OCI-M2 (cell line): ENCODE measurements at regions not wholly inside any gene's neighbourhood (a gene's known extent, or its start where the extent isn't known, plus 50 kb on each side); places are given as distances from the start of the nearest gene placed in this dataset.
"Not testable (repeated sequence)": the region's sequence is repeated elsewhere in the genome, so short reads cannot be mapped to it uniquely, and the experiment has no call there.

Experiments used
- DNase-seq: peaks from one replicate; lab custom pipeline; 2025; ENCODE audit not compliant: unreplicated experiment; lab: John Stamatoyannopoulos, UW

DNA sequence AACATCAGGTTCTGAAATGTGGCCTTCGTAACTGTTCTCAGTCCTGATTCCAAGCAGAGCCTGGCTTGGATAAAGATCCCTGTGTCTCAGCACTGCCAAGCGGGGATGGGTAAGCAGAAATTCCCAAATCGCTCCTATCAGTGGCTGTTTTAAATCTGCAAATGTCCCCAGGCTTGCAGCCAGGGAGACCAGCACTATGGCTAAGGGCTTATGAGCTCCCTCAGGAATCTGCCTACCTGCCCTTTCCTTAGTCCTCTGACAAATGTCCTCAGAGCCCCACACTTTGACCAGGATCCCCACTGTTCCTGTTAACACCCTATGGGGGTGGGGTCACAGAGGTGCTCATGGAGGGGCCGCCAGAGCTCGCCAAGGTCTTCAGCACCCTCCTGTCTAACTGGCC lies 1062.8 kb downstream of the UQCRFS1 start:
- no peak for DNase-seq

DNA sequence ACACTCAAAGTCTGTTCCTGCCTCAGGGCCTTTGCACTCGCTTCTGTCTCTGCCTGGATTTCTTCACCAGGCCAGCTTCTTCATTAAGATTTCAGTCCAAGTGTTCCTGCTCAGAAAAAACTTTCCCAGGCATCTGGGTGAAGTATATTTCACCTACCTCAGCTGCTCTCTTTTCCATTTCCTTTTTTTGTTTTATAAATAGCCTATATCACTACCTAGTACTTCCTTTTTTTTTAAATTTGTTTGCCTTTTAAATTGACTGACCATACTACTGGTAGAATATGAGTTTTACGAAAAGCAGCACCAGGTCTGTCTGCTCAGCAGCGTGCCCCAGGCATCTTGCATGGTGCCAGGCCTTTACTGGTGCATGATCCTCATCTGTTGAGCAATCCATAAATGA lies 1064.4 kb downstream of the UQCRFS1 start:
- DNase-seq = no peak

DNA sequence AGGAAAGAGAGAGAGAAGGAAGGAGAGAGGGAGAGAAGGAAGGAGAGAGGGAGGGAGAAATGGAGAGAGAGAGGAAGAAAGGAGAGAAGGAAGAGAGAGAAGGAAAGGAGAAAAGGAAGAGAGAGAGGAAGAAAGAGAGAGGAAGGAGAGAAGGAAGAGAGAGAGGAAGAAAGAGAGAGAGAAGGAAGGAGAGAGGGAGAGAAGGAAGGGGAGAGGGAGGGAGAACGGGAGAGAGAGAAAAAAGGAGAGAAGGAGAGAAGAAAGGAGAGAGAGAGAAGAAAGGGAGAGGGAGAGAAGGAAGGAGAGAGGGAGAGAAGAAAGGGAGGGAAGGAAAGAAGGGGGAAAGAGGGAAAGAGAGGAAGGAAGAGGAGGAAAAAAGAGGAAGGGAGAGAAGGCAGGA lies 1070.7 kb downstream of the UQCRFS1 start:
- DNase-seq = no peak

DNA sequence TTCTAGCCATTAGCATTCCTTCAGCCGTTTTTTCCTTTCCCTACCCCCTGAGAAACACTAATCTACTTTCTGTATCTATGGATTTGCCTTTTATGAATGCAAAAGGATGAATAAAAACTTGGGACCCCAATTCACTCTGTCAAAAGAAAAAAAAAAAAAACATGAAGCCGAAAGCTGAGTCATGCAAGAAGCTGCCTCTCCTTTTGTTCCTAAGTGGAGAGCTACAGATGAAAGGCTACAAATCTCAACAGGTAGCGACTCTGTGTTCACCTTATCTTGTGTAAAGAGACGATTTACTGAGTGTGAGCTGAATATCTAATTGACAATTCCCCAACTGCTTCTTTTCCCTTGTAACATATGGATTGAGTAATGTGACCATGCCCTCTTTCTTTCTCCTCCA lies 1072.8 kb downstream of the UQCRFS1 start:
- no peak for DNase-seq

DNA sequence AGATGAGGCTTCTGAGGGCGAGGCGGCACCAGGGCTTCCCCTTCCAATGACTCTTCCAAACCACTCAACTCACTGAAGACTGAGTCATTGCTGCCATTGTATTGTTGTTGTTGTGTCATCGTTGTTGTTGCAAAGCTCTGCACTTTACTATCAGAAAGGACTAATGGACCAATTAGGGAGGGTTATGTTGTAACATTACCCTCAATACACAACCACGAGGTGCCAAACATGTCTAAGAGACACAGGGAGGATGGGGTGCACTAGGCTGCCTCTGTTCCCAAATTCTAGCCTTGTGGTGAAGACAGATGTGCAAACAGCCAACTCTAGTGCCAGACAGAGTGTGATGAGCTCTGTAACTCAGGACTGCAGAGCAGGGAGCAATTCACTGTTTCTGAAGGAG lies 1075.2 kb downstream of the UQCRFS1 start:
- DNase-seq = no peak

DNA sequence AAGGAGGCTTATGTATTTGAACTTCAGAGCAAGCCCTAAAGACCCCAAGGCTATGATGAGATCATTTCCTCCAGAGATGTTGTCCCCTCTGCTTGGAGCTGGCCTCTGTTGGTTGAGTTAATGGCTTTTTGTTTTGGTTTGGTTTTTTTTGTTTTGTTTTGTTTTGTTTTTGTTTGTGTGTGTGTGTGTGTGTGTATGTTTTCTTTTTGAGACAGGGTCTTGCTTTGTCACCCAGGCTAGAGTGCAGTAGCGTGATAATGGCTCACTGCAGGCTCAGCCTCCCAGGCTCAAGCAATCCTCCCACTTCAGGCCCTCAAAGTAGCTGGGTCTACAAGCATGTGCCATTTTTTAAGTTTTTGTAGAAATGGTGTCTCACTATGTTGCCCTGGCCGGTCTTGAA lies 1076.2 kb downstream of the UQCRFS1 start:
- DNase-seq = no peak

DNA sequence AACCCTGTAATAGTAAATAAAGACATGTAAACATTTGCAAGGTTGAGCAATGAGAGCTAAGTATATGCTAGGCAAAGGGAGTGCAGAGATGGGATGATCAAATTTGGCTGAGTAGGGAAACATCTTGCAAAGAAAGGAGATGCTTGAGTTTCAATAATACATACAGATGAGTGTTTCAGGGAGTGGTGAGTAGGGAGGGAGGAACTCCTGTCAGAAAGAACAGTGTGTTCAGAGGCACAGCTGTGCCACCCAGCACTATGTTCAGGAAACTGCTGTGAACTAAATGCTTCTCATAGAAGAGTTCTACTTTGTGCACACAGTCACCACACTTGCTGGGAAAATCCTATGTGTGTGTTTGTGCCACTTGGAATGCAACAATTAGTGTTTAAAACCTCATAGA lies 1077.1 kb downstream of the UQCRFS1 start:
- no peak for DNase-seq

DNA sequence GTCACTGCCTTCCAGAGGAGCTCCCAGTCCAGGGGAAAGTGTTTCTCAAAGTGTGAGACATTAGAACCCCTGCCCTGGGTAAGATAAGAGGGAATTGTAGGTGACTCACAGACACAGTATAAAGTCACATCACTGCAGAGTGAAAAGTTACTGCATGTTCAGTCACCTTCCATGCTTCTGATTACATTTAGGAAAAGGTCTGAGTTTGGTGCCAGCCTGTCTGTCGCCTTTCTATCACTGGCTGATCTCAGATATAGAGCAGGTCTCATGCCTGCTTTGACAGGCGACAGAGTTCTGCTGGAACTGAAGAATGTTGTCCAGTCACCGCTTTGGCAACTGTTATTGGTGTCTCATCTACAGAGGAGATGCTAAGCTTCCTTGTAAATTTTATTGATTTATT lies 1078.6 kb downstream of the UQCRFS1 start:
- no peak for DNase-seq

DNA sequence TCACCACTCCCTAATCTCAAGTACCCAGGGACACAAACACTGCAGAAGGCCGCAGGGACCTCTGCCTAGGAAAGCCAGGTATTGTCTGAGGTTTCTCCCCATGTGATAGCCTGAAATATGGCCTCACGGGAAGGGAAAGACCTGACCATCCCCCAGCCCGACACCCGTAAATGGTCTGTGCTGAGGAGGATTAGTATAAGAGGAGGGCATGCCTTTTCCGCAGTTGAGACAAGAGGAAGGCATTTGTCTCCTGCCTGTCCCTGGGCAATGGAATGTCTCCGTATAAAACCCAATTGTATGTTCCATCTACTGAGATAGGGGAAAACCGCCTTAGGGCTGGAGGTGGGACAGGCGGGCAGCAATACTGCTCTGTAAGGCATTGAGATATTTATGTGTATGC lies 1082.1 kb downstream of the UQCRFS1 start:
- not testable (repeated sequence) for DNase-seq

DNA sequence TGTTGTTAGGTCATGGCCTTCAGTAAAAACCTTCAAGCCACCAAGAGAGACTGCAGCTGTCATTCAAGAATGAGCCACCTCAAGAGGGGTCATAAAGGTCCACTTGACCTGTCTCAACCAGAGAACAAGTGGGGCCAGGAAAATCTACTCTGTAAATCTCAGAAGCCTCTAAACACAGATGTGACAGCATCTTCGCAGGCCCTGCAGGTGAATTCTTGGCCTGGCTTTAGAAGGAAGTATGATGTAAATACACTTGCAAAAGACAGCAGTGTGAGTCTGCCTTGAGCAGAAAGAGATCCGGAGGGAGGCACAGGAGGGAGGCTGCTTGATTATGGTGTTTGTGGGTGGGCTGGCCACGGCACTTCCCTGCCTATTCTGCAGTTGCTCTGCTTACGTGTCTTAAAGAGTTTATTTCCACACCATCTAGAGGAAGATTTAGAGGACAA lies 1082.9 kb downstream of the UQCRFS1 start:
- no peak for DNase-seq

DNA sequence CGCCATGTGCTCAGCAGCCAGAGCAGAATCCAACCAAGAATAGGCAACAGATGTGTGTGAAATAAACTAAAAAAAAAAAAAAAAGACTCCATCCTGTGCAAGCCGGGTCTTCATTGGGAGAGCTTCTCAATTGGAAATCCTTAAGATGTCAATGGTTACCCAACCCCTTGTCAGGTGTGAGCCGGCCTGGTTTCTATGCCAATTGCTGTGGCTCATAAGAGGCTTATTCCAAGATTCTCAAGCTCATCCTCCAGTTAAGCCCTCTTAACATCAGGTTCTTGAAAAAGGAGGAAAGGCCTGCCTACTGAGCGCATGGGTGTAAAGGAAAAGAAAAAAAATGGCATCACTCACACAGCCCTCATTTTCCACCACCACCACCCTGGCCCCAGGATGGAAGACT lies 1084.6 kb downstream of the UQCRFS1 start:
- DNase-seq = no peak

DNA sequence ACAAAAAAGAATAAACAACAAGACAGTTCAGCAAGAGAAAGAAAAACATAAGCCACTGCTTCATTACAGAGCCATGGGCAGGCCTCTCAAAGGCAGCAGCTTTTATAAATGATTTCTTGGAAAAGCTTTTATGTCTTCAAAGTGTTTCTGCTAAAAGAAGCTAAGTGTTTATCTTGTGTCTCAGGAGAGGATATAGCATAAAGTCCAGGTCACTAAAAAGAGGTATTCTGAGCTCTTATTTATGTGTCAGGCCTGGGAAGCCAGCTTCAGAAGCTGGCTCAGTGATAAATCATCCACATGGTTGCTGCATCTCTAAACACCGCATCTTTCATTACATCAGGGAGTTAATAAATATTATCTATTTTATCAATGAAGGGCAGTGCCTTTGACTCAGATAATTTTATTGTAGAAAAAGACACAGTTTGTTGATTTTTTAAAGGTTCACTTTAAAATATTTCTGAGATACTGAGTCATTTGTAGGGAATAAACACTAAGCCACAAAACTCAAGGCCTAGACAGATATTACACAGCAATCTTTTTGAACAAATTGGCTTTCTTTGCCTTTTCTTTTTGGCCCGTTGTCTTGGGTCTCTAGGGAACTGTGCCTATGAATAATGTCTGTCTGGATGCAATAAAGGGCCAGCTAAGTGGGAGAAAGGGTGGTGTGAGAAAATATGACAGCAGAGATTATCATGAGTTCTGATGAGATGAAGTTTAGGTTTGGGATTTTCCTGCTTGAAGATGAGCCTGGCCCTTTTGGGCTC lies 1086.6 kb downstream of the UQCRFS1 start:
- no peak for DNase-seq

DNA sequence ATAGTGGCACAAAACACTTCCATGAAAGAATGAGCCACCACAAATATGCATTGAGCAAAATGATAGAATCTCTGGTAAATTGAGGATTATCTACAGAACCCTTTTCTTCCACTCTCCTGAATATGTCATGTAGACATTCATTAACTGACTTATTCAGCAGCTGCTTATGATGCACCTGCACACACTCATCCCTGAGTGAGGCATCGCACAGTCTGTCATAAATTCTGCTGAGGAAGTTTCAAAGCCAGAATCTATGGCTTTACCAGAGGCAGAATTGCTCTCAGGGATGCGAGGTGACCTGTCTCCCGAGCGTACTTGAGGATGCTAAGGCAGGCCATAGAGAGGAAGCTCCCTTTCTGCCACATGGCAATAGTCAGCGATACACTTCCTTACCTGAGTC lies 1090.2 kb downstream of the UQCRFS1 start:
- DNase-seq = no peak

DNA sequence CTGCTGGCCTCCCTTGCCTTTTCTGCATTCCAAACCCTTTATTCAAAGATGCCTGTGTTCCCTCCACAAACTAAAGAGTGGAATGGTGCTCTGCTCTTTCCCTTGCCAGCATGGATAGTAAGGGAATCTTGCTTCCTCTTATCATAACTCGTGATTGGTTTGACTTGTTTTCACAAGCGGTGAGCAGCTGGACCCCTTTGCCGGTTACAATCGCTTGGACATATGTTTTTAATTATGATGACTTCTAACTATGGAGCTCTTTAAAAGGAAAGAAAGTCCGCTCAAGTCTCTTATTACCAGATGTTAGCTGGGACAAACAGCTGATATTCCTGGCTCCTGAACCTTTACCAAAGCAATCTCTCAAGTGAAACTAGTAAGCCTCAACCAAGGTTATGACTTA lies 1094.7 kb downstream of the UQCRFS1 start:
- DNase-seq = no peak

DNA sequence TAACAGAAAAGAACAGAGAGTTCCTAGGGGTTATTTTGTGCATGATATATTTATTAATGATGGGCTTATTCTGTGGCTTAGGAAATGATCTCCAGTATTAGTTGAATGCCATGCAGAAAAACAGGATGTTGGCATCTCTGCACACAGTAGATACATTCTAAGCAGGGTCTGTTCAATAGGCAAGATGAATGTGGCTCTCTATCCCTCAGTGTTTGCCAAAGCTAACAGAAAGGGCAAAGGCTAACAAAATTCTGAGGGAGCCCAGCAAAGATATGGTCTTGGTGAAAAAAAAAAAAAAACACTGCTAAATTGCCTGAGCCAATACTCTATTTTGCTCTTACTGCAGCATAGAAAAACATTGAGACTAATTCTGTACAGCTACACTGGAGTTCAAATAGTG lies 1095.8 kb downstream of the UQCRFS1 start:
- no peak for DNase-seq

DNA sequence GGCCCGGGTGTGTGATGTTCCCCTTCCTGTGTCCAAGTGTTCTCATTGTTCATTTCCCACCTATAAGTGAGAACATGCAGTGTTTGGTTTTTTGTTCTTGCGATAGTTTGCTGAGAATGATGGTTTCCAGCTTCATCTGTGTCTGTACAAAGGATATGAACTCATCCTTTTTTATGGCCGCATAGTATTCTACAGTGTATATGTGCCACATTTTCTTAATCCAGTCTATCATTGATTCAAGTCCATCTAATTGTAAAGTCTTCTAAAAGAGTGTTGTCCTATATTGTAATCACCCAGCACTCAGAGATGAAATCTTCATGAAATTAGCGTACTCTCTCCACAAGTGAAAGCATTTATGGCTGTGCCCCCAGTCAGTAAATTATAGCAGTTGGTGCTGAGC lies 1096.6 kb downstream of the UQCRFS1 start:
- DNase-seq = not testable (repeated sequence)

DNA sequence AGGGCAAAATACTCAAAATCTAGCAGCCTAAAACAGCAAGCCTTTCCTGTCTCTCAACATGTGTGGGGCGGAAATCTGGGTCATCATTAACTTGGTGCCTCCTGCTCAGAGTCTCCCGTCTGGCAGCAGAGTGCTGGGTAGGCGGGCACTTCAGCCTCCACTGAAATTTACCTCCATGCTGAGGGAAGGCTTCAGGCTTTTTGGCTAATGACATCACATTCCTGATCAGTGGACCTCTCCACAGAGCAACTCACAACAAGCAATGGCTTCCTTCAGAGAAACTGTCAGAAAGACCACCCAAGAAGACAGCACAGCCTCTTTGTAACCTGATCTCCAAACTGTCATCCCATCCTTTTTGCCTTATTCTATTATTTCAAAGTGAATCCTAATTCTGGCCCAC lies 1109.0 kb downstream of the UQCRFS1 start:
- no peak for DNase-seq

DNA sequence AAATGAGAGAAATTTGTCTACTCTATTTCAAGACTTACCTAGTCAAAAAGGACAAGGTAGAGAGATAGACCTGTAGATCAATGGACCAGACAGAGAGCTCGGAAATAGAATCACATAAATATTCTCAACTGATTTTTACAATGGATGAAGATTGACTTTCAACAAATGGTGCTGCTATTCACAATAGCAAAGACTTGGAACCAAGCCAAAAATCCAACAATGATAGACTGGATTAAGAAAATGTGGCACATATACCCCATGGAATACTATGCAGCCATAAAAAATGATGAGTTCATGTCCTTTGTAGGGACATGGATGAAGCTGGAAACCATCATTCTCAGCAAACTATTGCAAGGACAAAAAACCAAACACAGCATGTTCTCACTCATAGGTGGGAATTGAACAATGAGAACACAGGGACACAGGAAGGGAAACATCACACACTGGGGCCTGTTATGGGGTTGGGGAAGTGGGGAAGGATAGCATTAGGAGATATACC lies 1128.2 kb downstream of the UQCRFS1 start:
- DNase-seq = not testable (repeated sequence)

DNA sequence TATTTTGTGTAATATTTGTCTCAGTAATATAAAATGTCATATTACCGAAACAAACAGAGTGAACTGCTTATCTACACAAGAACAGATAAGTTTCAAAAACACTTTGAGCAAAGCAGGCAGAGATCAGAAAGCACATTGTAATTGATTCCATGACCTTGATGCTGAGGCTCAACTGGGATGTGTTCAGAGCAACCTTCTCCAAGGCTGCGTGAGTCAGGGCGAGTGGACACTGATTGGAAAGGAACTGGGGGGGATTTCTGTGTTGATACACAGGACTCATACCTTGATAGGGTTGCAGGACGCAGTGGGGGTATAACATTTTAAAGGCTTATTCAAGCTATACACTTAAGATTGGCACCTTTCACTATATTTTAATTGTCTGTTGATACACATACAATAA lies 1136.3 kb downstream of the UQCRFS1 start:
- no peak for DNase-seq

DNA sequence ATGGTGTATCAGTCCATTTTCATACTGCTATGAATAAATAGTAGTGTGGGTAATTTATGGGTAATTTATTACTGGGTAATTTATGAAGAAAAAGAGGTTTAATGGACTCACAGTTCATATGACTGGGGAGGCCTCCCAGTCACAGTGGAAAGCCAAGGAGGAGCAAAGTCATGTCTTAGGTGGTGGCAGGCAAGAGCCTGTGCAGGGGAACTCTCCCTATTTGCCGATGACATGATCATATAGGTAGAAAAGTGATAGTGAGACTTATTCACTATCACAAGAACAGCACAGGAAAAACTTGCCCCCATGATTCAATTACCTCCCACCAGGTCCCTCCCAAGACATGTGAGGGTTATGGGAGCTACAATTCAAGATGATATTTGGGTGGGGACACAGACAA lies 1137.7 kb downstream of the UQCRFS1 start:
- no peak for DNase-seq

DNA sequence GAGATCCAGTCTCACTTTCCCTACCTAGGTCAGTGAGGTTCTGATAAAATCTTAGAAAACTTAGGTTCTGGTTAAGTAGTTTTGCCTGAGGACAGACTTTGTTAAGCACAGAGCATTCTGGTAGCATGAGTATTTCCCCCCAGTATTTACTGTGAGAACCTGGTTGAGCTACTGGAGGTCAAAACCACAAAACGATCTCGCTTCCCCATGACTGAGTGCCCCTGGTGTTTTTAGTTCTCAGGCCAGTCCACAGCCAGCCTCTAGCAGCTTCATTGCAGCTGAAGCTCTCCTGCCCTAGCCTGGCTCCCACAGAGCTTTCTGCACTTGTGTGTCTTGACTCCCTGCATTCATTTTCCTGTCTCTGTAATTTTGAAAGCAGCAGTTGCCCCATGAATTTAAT lies 1138.2 kb downstream of the UQCRFS1 start:
- DNase-seq = no peak

DNA sequence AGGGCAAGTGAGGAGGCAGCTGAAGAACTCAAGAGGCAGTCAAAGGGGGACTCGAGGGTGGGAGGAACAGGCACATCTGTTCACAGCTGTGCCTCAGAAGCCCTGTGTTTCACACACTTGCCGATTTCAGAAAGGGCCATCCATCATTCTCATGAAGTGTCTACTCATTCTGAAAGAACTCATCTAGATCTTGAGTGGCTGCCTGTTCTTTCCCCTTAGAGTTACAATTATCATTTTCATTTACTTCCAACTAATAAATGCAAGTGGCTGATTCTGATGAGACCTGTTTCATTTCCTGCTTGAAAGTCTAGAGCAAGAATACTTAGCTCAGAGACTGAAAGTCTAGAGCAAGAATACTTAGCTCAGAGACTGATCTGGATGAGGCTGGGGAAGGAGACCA lies 1145.1 kb downstream of the UQCRFS1 start:
- no peak for DNase-seq

DNA sequence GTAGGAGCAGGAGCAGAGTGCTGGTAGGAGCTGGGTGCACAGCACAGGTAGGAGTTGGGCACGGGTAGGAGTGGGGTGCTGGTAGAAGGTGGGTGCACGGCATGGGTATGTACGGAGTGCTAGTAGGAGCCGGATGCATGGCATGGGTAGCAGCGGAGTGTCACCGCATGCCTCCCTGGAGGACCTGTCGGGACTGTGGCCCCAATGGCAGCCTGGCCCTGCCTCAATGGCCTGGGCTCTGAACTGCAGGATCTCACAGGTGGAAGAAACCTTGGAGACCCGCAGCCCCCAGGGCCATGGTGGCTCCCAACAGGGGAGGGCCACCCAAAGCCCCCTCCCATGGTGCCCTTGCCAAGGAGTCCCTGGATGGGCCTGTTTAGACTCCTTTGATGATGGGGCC lies 1146.0 kb downstream of the UQCRFS1 start:
- DNase-seq = no peak
